Kidney (tissue), 13 donors: ENCODE measurements at regions not wholly inside any gene's neighbourhood (a gene's known extent, or its start where the extent isn't known, plus 50 kb on each side); places are given as distances from the start of the nearest gene placed in this dataset.
"Not testable (repeated sequence)": the region's sequence is repeated elsewhere in the genome, so short reads cannot be mapped to it uniquely, and the experiment has no call there.

Experiments used
- DNase-seq, 5 donors: peaks; one replicate each; pipeline ENCODE4 v3.0.0-alpha.2; 2013 to 2020
- FAIRE-seq: peaks from 2 replicates; lab custom pipeline; 2012; peaks lifted over from hg19 to GRCh38; lab: Jason Lieb, UNC
- H3K27ac ChIP-seq, 2 donors: one replicate each; pipeline ENCODE4 v1.7.0; 2013; ENCODE audit warnings: low read depth in 2 of 2, low read length in 2 of 2, inconsistent platforms in 1 of 2
- H3K27me3 ChIP-seq: one replicate; pipeline ENCODE4 v1.7.1; 2013; ENCODE audit warnings: low read length, inconsistent platforms; ENCODE audit not compliant: control insufficient read depth, insufficient read depth
- H3K36me3 ChIP-seq, 3 donors: one replicate each; pipeline versions ENCODE4 v1.7.0 to v1.7.1; 2013; ENCODE audit warnings: low read length in 3 of 3, control low read depth in 1 of 3, inconsistent platforms in 1 of 3; ENCODE audit not compliant: insufficient read depth in 3 of 3, control insufficient read depth in 2 of 3
- H3K4me1 ChIP-seq, 3 donors: one replicate each; pipeline versions ENCODE4 v1.7.0 to v1.7.1; 2013; ENCODE audit warnings: low read length in 3 of 3, inconsistent platforms in 1 of 3, low read depth in 1 of 3; ENCODE audit not compliant: control insufficient read depth in 2 of 3, insufficient read depth in 2 of 3
- H3K4me3 ChIP-seq, 3 donors: one replicate each; pipeline versions ENCODE4 v1.7.0 to v1.8.1; 2013; ENCODE audit warnings: low read length in 3 of 3, control low read depth in 1 of 3, inconsistent platforms in 1 of 3
- H3K9ac ChIP-seq, 3 donors: one replicate each; pipeline versions ENCODE4 v1.7.0 to v1.7.1; 2013; ENCODE audit warnings: low read length in 3 of 3, control low read depth in 1 of 3, inconsistent platforms in 1 of 3
- H3K9me3 ChIP-seq, 3 donors: one replicate each; pipeline versions ENCODE4 v1.7.0 to v1.7.1; 2013; ENCODE audit warnings: low read length in 3 of 3, control low read depth in 1 of 3, inconsistent platforms in 1 of 3; ENCODE audit not compliant: control insufficient read depth in 2 of 3, insufficient read depth in 1 of 3
- CTCF ChIP-seq: IDR thresholded peaks from 3 replicates; pipeline ENCODE4 v1.5.1; 2012; ENCODE audit warnings: mild to moderate bottlenecking, moderate library complexity, borderline replicate concordance; ENCODE audit not compliant: insufficient read depth; ENCODE audit errors: extremely low read depth
- intact Hi-C: fragments of 100-400 bp; cut with DNase I; formaldehyde crosslinking; loops from one replicate; pipeline ENCODE4 v1.11.1; 2022
- donor health status: control.
- donor health status: control.
- donor health status: control.
- donor health status: control.
- donor health status: control.
- donor health status: DM: yes; HTN: yes; CAD: no.
- donor health status: Normal renal cell carcinoma (clear cell type).

GRCh38 chr5:120936652-120937051 is 472.6 kb downstream of the PRR16 start:
- Histone ChIP-seq H3K27me3 (no peaks in the 10 kb centered on the region), H3K36me3 (no peaks in the 10 kb centered on the region), H3K9me3 (no peaks in the 10 kb centered on the region), H3K4me1 (no peaks in the 10 kb centered on the region), H3K4me3 (no peak overlapping the region), H3K9ac (no peak overlapping the region), H3K27ac (no peak overlapping the region)
- DNase-seq = peak in 1 of 5 donors; percentile 56
- intact Hi-C loops = no loop called here
- TF ChIP-seq CTCF = no peak
- no peak for FAIRE-seq

- Histone ChIP-seq H3K27me3 (no peaks in the 10 kb centered on the region), H3K36me3 (no peaks in the 10 kb centered on the region), H3K27ac (no peak overlapping the region), H3K9me3 (no peaks in the 10 kb centered on the region), H3K4me1 (no peaks in the 10 kb centered on the region), H3K4me3 (no peak overlapping the region), H3K9ac (no peak overlapping the region)
- no peak for DNase-seq
- no peak for FAIRE-seq
- intact Hi-C loops = no loop called here
- TF ChIP-seq CTCF = no peak
Measured at GRCh38 chr5:120938604-120939003, 474.5 kb downstream of the PRR16 start.

GRCh38 chr5:120942596-120943350 is 478.7 kb downstream of the PRR16 start:
- no peaks in the 10 kb centered on the region for H3K27me3 ChIP-seq
- H3K36me3 ChIP-seq = no peaks in the 10 kb centered on the region
- no peak overlapping the region for H3K27ac ChIP-seq
- no peak for TF ChIP-seq CTCF
- H3K9me3 ChIP-seq = no peaks in the 10 kb centered on the region
- no peak overlapping the region for H3K9ac ChIP-seq
- FAIRE-seq (no peak), DNase-seq (peak in 1 of 5 donors; percentile 4)
- intact Hi-C loops = no loop called here
- no peak overlapping the region for H3K4me3 ChIP-seq
- no peaks in the 10 kb centered on the region for H3K4me1 ChIP-seq

- H3K9ac ChIP-seq, H3K27me3 ChIP-seq, H3K9me3 ChIP-seq, intact Hi-C loops, FAIRE-seq, H3K27ac ChIP-seq, H3K36me3 ChIP-seq, H3K4me3 ChIP-seq, H3K4me1 ChIP-seq: not testable (repeated sequence)
- peak in 1 of 5 donors; percentile 49 for DNase-seq
Measured at GRCh38 chr5:120949596-120949995, 485.5 kb downstream of the PRR16 start.

GRCh38 chr5:120953445-120953844 is 489.3 kb downstream of the PRR16 start:
- FAIRE-seq, intact Hi-C loops, H3K9ac ChIP-seq: not testable (repeated sequence)

More at GRCh38 chr5:120953445-120953844, 489.3 kb downstream of the PRR16 start:
- not testable (repeated sequence) for H3K27ac ChIP-seq, DNase-seq, H3K36me3 ChIP-seq, H3K4me3 ChIP-seq, H3K4me1 ChIP-seq, H3K9me3 ChIP-seq, H3K27me3 ChIP-seq
